Neuron (in vitro differentiated cells): ENCODE measurements at regions not wholly inside any gene's neighbourhood (a gene's known extent, or its start where the extent isn't known, plus 50 kb on each side); places are given as distances from the start of the nearest gene placed in this dataset.

Experiments used
- H2AFZ ChIP-seq: one replicate; pipeline ENCODE4 v1.6.1; 2013; ENCODE audit warnings: low read depth, mild to moderate bottlenecking, inconsistent platforms, low read length, moderate library complexity
- H3K27me3 ChIP-seq: one replicate; pipeline ENCODE4 v1.6.1; 2013; ENCODE audit warnings: low read length; ENCODE audit not compliant: insufficient read depth
- H3K36me3 ChIP-seq: one replicate; pipeline ENCODE4 v1.6.1; 2013; ENCODE audit warnings: low read length; ENCODE audit not compliant: insufficient read depth
- H3K4me1 ChIP-seq: one replicate; pipeline ENCODE4 v1.6.1; 2013; ENCODE audit warnings: low read length; ENCODE audit not compliant: insufficient read depth
- H3K4me3 ChIP-seq: 2 replicates; pipeline ENCODE4 v1.5.1; 2013; ENCODE audit warnings: mild to moderate bottlenecking, low read length, moderate library complexity
- H3K9me3 ChIP-seq: one replicate; pipeline ENCODE4 v1.6.1; 2013; ENCODE audit warnings: low read length

DNA sequence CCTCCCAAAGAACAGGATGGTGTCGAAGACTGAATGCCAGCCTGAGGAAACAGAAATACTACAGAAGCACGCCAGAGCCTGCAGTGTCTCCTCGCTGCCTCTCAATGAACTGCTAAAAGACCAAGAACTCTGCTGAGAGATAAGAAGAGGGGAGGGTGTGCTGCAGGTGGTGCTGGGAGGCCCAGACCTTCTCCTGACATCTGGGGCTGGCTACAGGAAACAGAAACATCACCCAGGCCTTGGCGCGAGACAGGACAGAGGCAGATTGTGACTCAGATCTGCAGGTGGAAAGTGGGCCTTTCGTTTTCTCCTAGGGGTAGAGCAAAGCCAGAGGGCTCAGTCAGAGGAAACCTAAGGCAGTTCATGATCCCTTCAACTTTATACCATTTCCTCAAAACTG, 250.3 kb upstream of the TCF4 start:
- Histone ChIP-seq H3K36me3 (no peaks in the 10 kb centered on the region), H3K27me3 (no peaks in the 10 kb centered on the region), H3K4me1 (no peaks in the 10 kb centered on the region), H3K4me3 (no peak overlapping the region), H3K9me3 (peaks cover 7% of the 10 kb centered on the region), H2AFZ (no peak overlapping the region)

- Histone ChIP-seq H3K4me1 (no peaks in the 10 kb centered on the region), H3K4me3 (no peak overlapping the region), H2AFZ (no peak overlapping the region), H3K36me3 (no peaks in the 10 kb centered on the region), H3K27me3 (no peaks in the 10 kb centered on the region), H3K9me3 (peaks cover 3% of the 10 kb centered on the region)
Observed at GRCh38 chr18:55833543-55833942, 245.6 kb upstream of the TCF4 start.

DNA sequence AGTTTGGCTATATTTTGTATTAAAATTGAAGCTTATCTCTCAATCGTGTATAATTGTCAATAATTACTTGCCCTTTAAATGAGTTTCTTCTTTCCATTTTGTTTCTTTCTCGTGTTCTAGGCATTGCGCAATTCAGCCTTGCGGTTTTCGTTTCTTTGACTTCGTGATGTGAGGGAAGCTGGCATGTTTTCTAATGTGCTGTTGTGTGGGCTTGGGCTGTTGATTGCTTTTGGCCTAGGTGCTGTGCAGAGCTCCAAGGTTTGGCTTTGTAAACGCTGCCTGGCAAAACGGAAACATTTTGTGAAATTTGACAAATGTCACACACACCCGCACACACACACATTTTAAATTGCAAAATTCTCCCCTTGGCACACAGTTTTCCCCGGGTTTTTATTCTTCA, 242.6 kb upstream of the TCF4 start:
- Histone ChIP-seq H3K36me3 (no peaks in the 10 kb centered on the region), H3K4me3 (no peak overlapping the region), H3K4me1 (no peaks in the 10 kb centered on the region), H2AFZ (no peak overlapping the region), H3K9me3 (peaks cover 3% of the 10 kb centered on the region), H3K27me3 (no peaks in the 10 kb centered on the region)

DNA sequence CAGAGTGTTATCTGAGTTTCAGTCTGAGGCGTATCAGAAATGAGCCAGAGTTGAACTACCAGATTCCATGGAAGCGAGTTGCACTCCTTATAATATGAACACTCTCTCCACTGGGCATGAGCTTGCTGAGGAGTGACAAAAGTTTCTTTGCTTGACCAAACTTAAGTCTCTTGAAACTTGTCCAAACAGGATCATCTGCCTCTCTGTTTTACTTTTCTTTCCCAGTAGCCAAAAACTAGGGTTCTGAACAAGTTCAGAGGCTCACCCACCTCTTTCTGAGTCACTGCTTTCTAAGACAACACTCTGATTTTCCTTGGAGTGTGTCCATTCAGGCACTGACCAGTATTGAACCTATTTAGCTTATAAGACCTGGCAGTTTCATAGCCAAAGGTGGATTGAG, 233.2 kb upstream of the TCF4 start:
- H3K36me3 ChIP-seq, result no peaks in the 10 kb centered on the region
- no peak overlapping the region for H3K4me3 ChIP-seq
- no peak overlapping the region for H2AFZ ChIP-seq
- no peaks in the 10 kb centered on the region for H3K27me3 ChIP-seq
- no peaks in the 10 kb centered on the region for H3K4me1 ChIP-seq
- H3K9me3 ChIP-seq, result no peaks in the 10 kb centered on the region

- Histone ChIP-seq H3K27me3 (no peaks in the 10 kb centered on the region), H3K36me3 (no peaks in the 10 kb centered on the region), H3K9me3 (no peaks in the 10 kb centered on the region), H2AFZ (no peak overlapping the region), H3K4me3 (no peak overlapping the region), H3K4me1 (no peaks in the 10 kb centered on the region)
Observed at GRCh38 chr18:55819448-55819847, 231.5 kb upstream of the TCF4 start.

DNA sequence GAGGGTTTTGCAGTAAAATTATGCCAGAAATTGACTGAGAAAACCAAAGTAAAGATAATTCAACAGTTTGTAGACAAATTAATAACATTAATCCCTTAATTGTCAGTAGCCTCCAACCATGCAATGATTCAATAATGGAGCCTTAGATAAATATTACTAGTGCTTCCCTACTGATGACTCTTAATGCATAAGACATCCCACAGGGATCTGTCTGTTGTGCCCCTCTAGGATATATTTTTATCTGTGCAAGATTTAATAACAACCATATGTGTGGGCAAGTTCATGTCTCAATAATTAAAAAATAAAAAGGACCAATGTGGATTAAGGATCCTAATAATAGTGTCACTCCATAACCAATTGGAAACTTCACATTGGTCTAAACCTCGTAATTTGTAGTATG, 230.3 kb upstream of the TCF4 start:
- no peak overlapping the region for H2AFZ ChIP-seq
- no peak overlapping the region for H3K4me3 ChIP-seq
- no peaks in the 10 kb centered on the region for H3K27me3 ChIP-seq
- no peaks in the 10 kb centered on the region for H3K9me3 ChIP-seq
- H3K4me1 ChIP-seq, result no peaks in the 10 kb centered on the region
- H3K36me3 ChIP-seq, result no peaks in the 10 kb centered on the region

DNA sequence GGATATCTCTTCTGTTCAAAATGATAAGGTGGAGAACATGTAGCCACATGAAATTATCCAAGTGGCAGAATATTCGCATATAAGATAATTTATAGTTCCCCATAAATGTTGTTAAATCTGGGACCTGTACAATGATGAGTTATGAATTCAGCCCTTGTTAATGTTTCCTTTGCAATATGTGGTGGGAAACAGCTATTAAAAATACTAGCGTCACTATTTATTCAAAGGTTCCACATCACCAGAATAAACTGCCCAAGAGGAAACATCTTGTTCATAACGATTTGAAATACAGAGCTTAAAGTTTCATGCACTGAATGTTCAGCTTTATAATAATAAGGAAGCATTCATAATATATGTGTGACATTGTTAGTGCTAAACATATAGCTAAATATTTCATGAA, 223.9 kb upstream of the TCF4 start:
- no peaks in the 10 kb centered on the region for H3K36me3 ChIP-seq
- no peak overlapping the region for H3K4me3 ChIP-seq
- no peak overlapping the region for H2AFZ ChIP-seq
- H3K27me3 ChIP-seq, result no peaks in the 10 kb centered on the region
- no peaks in the 10 kb centered on the region for H3K4me1 ChIP-seq
- H3K9me3 ChIP-seq, result no peaks in the 10 kb centered on the region

- no peak overlapping the region for H3K4me3 ChIP-seq
- no peaks in the 10 kb centered on the region for H3K9me3 ChIP-seq
- H2AFZ ChIP-seq, result no peak overlapping the region
- no peaks in the 10 kb centered on the region for H3K27me3 ChIP-seq
- no peaks in the 10 kb centered on the region for H3K4me1 ChIP-seq
- no peaks in the 10 kb centered on the region for H3K36me3 ChIP-seq
Observed at GRCh38 chr18:55805666-55806065, 217.7 kb upstream of the TCF4 start.

DNA sequence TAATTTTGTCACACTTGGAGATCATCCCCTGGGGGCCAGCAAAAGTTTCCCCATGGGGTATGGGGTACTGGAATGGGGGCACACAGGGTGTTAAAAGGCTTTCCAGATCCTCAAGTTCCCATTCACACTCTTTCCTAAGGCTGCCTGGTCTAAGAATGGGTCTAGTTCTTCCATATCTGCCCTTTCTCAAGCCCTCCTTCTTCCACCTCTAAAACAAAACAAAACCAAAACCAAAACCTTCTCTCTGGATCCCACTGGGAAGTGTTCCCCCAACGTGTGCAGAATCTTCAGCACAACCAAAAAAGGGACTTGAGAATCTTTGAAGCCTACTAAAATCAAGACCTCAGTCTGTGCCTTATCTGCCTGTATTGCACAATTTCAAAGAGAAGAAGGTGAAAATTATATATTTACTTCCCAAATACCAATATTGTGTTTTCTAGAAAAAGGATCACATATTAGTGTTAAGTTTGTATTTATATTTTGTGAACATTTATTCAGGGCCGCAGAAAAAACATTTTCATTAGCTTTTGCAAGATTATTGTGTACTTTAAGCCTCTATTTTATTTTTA, 207.2 kb upstream of the TCF4 start:
- Histone ChIP-seq H2AFZ (no peak overlapping the region), H3K27me3 (no peaks in the 10 kb centered on the region), H3K36me3 (no peaks in the 10 kb centered on the region), H3K4me3 (no peak overlapping the region), H3K4me1 (no peaks in the 10 kb centered on the region), H3K9me3 (peaks cover 2% of the 10 kb centered on the region)

DNA sequence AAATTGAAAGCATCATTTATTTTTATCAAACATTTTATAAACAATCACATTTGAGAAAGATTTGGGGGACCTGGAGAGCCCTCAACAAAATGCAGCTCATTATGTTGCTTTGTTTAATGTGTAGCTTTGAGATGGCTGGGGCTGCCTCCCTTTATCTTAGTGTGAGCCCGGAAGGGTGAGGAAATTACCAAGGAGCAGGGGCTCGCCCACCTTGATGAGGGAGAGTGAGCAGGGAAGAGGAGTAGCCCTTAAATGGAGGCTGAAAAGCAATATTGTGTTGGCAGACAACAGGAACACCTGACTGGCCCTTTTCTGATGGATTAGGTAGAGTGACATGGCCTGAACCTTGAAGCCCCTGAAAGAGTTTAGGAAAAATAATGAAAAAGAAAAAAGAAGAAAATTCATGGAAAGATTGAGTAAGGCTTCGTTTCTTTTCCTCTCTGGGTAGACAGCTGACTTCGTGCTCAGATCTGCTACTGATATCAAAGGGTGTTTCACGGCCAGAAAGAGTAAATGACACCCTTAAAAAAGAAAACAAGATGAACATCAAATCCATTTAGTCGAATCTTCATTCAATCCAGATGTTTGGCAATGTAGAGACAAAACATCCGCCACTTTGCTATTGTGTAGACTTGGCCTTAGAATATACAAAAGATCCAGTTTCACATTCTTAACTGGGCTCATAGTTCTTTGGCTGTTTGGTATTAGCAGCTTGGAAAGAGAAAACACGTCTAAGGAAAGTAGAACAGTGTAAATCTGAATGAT, 206.5 kb upstream of the TCF4 start:
- H2AFZ ChIP-seq, result no peak overlapping the region
- H3K9me3 ChIP-seq, result peaks cover 2% of the 10 kb centered on the region
- H3K36me3 ChIP-seq, result no peaks in the 10 kb centered on the region
- H3K27me3 ChIP-seq, result no peaks in the 10 kb centered on the region
- H3K4me1 ChIP-seq, result no peaks in the 10 kb centered on the region
- H3K4me3 ChIP-seq, result no peak overlapping the region

GRCh38 chr18:55790296-55790695, 202.3 kb upstream of the TCF4 start:
- no peak overlapping the region for H2AFZ ChIP-seq
- no peaks in the 10 kb centered on the region for H3K36me3 ChIP-seq
- H3K9me3 ChIP-seq, result peaks cover 2% of the 10 kb centered on the region
- H3K27me3 ChIP-seq, result no peaks in the 10 kb centered on the region
- H3K4me3 ChIP-seq, result no peak overlapping the region
- H3K4me1 ChIP-seq, result no peaks in the 10 kb centered on the region

- H3K4me1 ChIP-seq, result no peaks in the 10 kb centered on the region
- no peaks in the 10 kb centered on the region for H3K36me3 ChIP-seq
- no peak overlapping the region for H2AFZ ChIP-seq
- no peaks in the 10 kb centered on the region for H3K27me3 ChIP-seq
- H3K4me3 ChIP-seq, result no peak overlapping the region
- peaks cover 2% of the 10 kb centered on the region for H3K9me3 ChIP-seq
Observed at GRCh38 chr18:55787536-55788073, 199.6 kb upstream of the TCF4 start.

- no peaks in the 10 kb centered on the region for H3K27me3 ChIP-seq
- no peaks in the 10 kb centered on the region for H3K36me3 ChIP-seq
- H2AFZ ChIP-seq, result no peak overlapping the region
- no peaks in the 10 kb centered on the region for H3K4me1 ChIP-seq
- H3K9me3 ChIP-seq, result peaks cover 2% of the 10 kb centered on the region
- H3K4me3 ChIP-seq, result no peak overlapping the region
Observed at GRCh38 chr18:55786651-55787272, 198.8 kb upstream of the TCF4 start.
